OCI-LY3 (cell line): ENCODE measurements at regions not wholly inside any gene's neighbourhood (a gene's known extent, or its start where the extent isn't known, plus 50 kb on each side); places are given as distances from the start of the nearest gene placed in this dataset.

ENCODE experiments used
- H2AFZ ChIP-seq: fragments of 200-600, 300-600 bp; shearing (Covaris generic); 2 replicates; pipeline ENCODE4 v1.6.0; 2014; ENCODE audit warnings: antibody characterized with exemption, low read depth, low read length
- H3K27ac ChIP-seq: fragments of 200-600, 300-600 bp; sonication (generic); 2 replicates; pipeline ENCODE4 v1.5.1; 2014; ENCODE audit warnings: mild to moderate bottlenecking, low read length, moderate library complexity, mixed read lengths
- H3K27me3 ChIP-seq: fragments of 200-600, 300-600 bp; sonication (generic); 2 replicates; pipeline ENCODE4 v1.6.1; 2014; ENCODE audit warnings: low read depth, low read length, mixed read lengths
- H3K36me3 ChIP-seq: fragments of 200-600, 300-600 bp; sonication (generic); replicated peaks from 2 replicates; pipeline ENCODE3; 2014; ENCODE audit warnings: low read depth, low read length, mixed read lengths
- H3K4me1 ChIP-seq: fragments of 300-600, 200-600 bp; sonication (generic); 2 replicates; pipeline ENCODE4 v1.6.1; 2014; ENCODE audit warnings: low read length, mixed read lengths
- H3K4me2 ChIP-seq: fragments of 200-600, 300-600 bp; sonication (generic); 2 replicates; pipeline ENCODE4 v1.6.1; 2014; ENCODE audit warnings: low read length, mixed read lengths
- H3K4me3 ChIP-seq: fragments of 300-600, 200-600 bp; sonication (generic); 2 replicates; pipeline ENCODE4 v1.5.1; 2014; ENCODE audit warnings: antibody characterized with exemption, mild to moderate bottlenecking, low read length, moderate library complexity
- H3K79me2 ChIP-seq: fragments of 300-600, 200-600 bp; shearing (Covaris generic); 2 replicates; pipeline ENCODE4 v1.6.1; 2014; ENCODE audit warnings: mild to moderate bottlenecking, low read length, mixed read lengths
- H3K9ac ChIP-seq: fragments of 300-600, 200-600 bp; shearing (Covaris generic); 2 replicates; pipeline ENCODE4 v1.6.0; 2014; ENCODE audit warnings: mild to moderate bottlenecking, low read length, moderate library complexity
- H3K9me3 ChIP-seq: fragments of 200-600, 300-600 bp; shearing (Covaris generic); 2 replicates; pipeline ENCODE4 v1.6.1; 2014; ENCODE audit warnings: low read length, mixed read lengths; ENCODE audit not compliant: insufficient read depth
- H4K20me1 ChIP-seq: fragments of 200-600, 300-600 bp; sonication (generic); 2 replicates; pipeline ENCODE4 v1.6.1; 2016; ENCODE audit warnings: low read length, mixed read lengths; ENCODE audit not compliant: insufficient read depth
- EZH2phosphoT487 ChIP-seq: fragments of 200-600 bp; shearing (Covaris generic); IDR thresholded peaks from 2 replicates; pipeline ENCODE4 v1.6.1; 2018; ENCODE audit warnings: antibody characterized with exemption, mixed run types, low read depth
- TF ChIP-seq, protein P1 (sequence below): fragments of 200-600, 300-600 bp; sonication (generic); IDR thresholded peaks from 2 replicates; pipeline ENCODE4 v1.5.1; 2014; ENCODE audit warnings: antibody characterized with exemption, low read length, low read depth

DNA sequence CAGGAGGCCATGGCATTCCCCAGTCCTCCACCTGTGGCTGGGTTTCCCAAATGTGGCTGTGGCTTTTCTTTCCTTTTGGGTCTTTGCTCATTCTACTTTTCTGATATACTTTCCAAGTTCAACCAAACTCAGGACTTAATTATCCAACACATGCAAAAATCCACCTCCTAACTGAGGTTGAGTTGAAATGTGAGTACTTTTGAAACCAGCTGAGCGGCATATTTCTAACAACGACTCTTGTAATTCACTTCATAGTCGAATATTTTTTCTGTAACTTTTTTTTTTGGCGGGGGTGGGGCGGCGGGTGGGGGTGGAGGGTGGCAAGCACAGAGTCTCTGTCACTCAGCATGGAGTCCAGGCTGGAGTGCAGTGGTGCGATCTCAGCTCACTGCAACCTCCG lies 165.2 kb upstream of the PITRM1 start:
- no peak overlapping the region for H3K4me2 ChIP-seq
- H3K27me3 ChIP-seq = no peaks in the 10 kb centered on the region; the same call in 1 of the 2 replicates
- H2AFZ ChIP-seq = no peak overlapping the region
- TF ChIP-seq, protein P1, sequence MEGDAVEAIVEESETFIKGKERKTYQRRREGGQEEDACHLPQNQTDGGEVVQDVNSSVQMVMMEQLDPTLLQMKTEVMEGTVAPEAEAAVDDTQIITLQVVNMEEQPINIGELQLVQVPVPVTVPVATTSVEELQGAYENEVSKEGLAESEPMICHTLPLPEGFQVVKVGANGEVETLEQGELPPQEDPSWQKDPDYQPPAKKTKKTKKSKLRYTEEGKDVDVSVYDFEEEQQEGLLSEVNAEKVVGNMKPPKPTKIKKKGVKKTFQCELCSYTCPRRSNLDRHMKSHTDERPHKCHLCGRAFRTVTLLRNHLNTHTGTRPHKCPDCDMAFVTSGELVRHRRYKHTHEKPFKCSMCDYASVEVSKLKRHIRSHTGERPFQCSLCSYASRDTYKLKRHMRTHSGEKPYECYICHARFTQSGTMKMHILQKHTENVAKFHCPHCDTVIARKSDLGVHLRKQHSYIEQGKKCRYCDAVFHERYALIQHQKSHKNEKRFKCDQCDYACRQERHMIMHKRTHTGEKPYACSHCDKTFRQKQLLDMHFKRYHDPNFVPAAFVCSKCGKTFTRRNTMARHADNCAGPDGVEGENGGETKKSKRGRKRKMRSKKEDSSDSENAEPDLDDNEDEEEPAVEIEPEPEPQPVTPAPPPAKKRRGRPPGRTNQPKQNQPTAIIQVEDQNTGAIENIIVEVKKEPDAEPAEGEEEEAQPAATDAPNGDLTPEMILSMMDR = no peak
- TF ChIP-seq EZH2phosphoT487 = no peak
- no peak overlapping the region for H3K9ac ChIP-seq
- no peak overlapping the region for H3K4me3 ChIP-seq
- H3K4me1 ChIP-seq = no peaks in the 10 kb centered on the region
- no peak overlapping the region for H3K27ac ChIP-seq
- H3K9me3 ChIP-seq = no peaks in the 10 kb centered on the region
- no peaks in the 10 kb centered on the region for H4K20me1 ChIP-seq
- no peaks in the 10 kb centered on the region for H3K36me3 ChIP-seq
- H3K79me2 ChIP-seq = no peaks in the 10 kb centered on the region

DNA sequence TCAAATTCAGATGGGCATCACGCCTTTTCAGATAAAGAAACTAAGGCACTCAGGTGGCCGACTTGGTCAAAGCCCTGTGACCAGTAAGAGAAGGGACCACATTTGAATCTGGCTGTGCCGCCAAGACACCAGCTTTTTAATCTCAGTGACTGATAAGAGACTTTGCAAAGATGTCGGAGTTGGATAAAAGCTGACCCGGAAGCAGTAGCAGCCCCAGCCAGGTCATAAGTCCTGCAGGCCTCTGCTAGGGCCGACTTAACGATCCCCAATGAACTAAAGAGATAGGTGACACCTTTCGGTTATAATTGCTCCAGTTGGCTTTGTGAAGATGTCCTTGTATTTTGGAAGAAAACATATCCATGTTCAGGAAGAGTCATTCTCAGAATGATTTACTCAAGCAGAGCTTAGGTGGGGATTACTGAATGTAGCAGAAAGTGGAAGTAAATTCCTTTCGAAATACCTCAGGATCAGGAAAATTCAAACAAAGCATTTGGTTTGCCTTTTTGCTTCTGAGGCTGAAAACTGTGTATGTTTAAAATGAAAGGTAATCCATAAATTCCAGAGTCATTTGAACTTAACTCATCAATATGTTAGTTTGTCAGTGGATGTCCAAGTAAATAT lies 164.2 kb upstream of the PITRM1 start:
- Histone ChIP-seq H3K27me3 (no peaks in the 10 kb centered on the region; the same call in 1 of the 2 replicates), H3K4me1 (no peaks in the 10 kb centered on the region), H2AFZ (no peak overlapping the region), H3K79me2 (no peaks in the 10 kb centered on the region), H3K27ac (no peak overlapping the region), H3K4me3 (no peak overlapping the region), H3K36me3 (no peaks in the 10 kb centered on the region), H3K4me2 (no peak overlapping the region), H3K9ac (no peak overlapping the region), H3K9me3 (no peaks in the 10 kb centered on the region), H4K20me1 (no peaks in the 10 kb centered on the region)
- no peak for TF ChIP-seq EZH2phosphoT487
- TF ChIP-seq, protein P1 = no peak

DNA sequence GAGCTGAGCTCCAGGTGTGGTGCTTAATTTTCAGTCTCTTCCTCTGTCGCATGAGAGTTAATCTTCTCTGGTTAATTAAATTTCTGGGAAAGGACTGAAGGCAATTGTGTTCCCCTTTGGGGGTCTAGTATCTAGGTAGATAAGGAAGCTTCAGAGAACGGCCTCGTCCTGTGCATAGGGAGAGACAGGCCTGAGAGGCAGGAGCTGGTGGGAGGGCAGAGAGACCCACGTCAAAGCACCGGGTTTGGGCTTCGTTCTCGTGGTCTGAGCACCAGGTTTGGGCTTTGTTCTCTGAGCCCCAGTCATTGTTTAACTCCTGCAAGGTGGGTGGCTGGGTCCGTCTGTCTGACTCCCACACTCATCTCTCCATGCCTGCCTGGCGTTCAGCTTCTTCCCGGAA lies 160.8 kb upstream of the PITRM1 start:
- H3K27ac ChIP-seq = no peak overlapping the region
- H3K27me3 ChIP-seq = no peaks in the 10 kb centered on the region
- H3K36me3 ChIP-seq = no peaks in the 10 kb centered on the region
- H3K79me2 ChIP-seq = no peaks in the 10 kb centered on the region
- H3K4me3 ChIP-seq = no peak overlapping the region
- H2AFZ ChIP-seq = no peak overlapping the region
- H4K20me1 ChIP-seq = no peaks in the 10 kb centered on the region
- no peak overlapping the region for H3K9ac ChIP-seq
- no peaks in the 10 kb centered on the region for H3K9me3 ChIP-seq
- H3K4me2 ChIP-seq = no peak overlapping the region
- H3K4me1 ChIP-seq = no peaks in the 10 kb centered on the region
- TF ChIP-seq, protein P1 = no peak
- TF ChIP-seq EZH2phosphoT487 = no peak

DNA sequence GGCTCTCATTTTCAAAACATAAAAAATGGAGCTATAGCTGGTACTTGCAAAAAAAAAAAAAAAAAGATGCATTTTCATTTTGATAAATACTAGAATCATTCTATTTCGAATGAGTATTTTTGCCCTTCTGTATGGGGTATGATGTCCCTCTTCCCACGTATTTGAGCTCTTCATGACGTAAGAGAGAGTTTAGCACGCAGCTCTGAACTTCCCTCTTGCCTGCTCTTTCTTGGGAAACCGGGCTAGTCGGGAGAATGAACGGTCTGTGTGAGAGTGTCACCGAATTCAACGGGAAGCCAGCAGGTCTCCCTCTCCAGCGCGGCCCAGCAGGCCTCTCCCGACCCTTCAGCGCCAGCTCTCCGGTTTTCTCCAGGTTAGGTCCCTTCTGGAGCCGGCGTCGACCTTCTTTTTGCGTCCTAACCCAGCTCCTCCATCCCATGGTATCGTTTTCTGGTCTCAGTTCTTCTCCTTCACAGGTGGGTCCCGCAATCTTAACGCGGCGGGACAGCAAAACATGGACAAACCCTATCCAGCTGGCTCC lies 159.2 kb upstream of the PITRM1 start:
- H3K4me3 ChIP-seq = no peak overlapping the region
- H3K9ac ChIP-seq = no peak overlapping the region
- no peak for TF ChIP-seq EZH2phosphoT487
- TF ChIP-seq, protein P1 = no peak
- H3K36me3 ChIP-seq = no peaks in the 10 kb centered on the region
- H3K79me2 ChIP-seq = no peaks in the 10 kb centered on the region
- H3K4me2 ChIP-seq = no peak overlapping the region
- H3K27me3 ChIP-seq = no peaks in the 10 kb centered on the region
- no peaks in the 10 kb centered on the region for H4K20me1 ChIP-seq
- no peaks in the 10 kb centered on the region for H3K4me1 ChIP-seq
- H3K27ac ChIP-seq = no peak overlapping the region
- no peak overlapping the region for H2AFZ ChIP-seq
- H3K9me3 ChIP-seq = no peaks in the 10 kb centered on the region
